Breast epithelium (tissue), 4 donors: ENCODE measurements at regions not wholly inside any gene's neighbourhood (a gene's known extent, or its start where the extent isn't known, plus 50 kb on each side); places are given as distances from the start of the nearest gene placed in this dataset.
"Not testable (repeated sequence)": the region's sequence is repeated elsewhere in the genome, so short reads cannot be mapped to it uniquely, and the experiment has no call there.

Experiments
- DNase-seq, 2 donors: peaks; one replicate each; pipeline ENCODE4 v3.0.0-alpha.2; 2019; ENCODE audit warnings: low spot score in 2 of 2
- H3K27ac ChIP-seq, 2 donors: fragments of 200-600 bp; sonication (generic) in 1 of 2; one replicate each; pipeline ENCODE4 v1.5.1; 2016 to 2019; ENCODE audit warnings: mild to moderate bottlenecking in 1 of 2
- H3K27me3 ChIP-seq, 2 donors: fragments of 200-600 bp; sonication (generic) in 1 of 2; one replicate each; pipeline versions ENCODE4 v1.5.1 to v1.6.0; 2017 to 2019; ENCODE audit warnings: control low read depth in 1 of 2, mild to moderate bottlenecking in 1 of 2
- H3K36me3 ChIP-seq: fragments of 200-600 bp; one replicate; pipeline ENCODE4 v1.5.1; 2019
- H3K4me1 ChIP-seq, 2 donors: fragments of 200-600 bp; sonication (generic); one replicate each; pipeline ENCODE4 v1.5.1; 2016 to 2019; ENCODE audit warnings: control low read depth in 1 of 2
- H3K4me3 ChIP-seq, 3 donors: fragments of 200-600 bp; sonication (generic); 1 replicate in 2 of 3; 2 replicates in 1 of 3; pipeline ENCODE4 v1.5.1; 2016 to 2019; ENCODE audit warnings: mild to moderate bottlenecking in 3 of 3, moderate library complexity in 2 of 3
- H3K9me3 ChIP-seq, 2 donors: fragments of 200-600 bp; sonication (generic) in 1 of 2; one replicate each; pipeline ENCODE4 v1.5.1; 2016 to 2019; ENCODE audit warnings: control low read depth in 1 of 2
- POLR2A ChIP-seq: fragments of 450-650 bp; IDR thresholded peaks from one replicate; pipeline ENCODE4 v1.6.1; 2016; ENCODE audit warnings: antibody characterized with exemption, mild to moderate bottlenecking, moderate library complexity
- POLR2AphosphoS5 ChIP-seq, 3 donors: sonication (generic); formaldehyde crosslinking; IDR thresholded peaks; one replicate each; pipeline ENCODE4 v1.6.1; 2017; ENCODE audit warnings: antibody characterized with exemption in 3 of 3
- intact Hi-C: fragments of 100-400 bp; cut with DNase I; formaldehyde crosslinking; loops from one replicate; pipeline ENCODE4 v1.15.1; 2023; ENCODE audit warnings: low total_unique reads
- TF ChIP-seq, protein P1 (sequence below), 3 donors: fragments of 450-650 bp; IDR thresholded peaks; one replicate each; pipeline ENCODE4 v1.5.1; 2016 to 2017; ENCODE audit warnings: antibody characterized with exemption in 3 of 3, mild to moderate bottlenecking in 3 of 3, moderate library complexity in 3 of 3

DNA sequence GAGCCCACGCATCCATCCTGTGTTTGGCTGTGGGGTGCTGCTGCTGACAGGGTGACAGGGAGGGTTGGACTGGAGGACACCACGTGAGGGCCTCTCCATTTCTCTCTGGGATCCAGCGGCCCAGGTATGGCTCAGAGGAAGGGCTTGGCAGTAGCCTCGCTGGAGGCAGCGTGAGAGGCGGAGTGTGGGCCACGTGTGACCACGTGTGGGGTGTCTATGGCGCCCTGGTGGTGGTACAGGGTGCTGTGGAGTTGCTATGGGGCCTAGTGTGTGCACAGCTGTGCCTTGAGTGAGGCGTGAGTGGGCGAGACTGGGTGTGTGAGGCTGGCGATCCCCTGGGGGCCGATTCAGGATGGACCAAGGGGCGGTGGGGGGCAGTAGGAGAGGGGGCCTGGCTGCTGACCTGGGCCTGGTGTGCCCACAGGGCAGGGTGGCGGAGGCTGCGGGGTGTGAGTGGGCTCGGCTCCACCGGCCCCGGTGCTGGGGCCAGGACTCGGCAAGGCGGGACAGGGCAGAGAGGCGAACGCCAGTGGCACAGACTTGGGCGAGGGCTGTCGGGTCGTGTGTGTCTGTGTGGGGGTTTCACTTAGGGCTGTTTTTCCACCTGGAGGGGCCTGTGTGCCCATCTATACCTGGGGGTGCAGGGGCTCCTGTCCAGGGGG is 72.7 kb downstream of the TMEM121 start:
- intact Hi-C loops, H3K27me3 ChIP-seq, H3K27ac ChIP-seq, H3K36me3 ChIP-seq, H3K4me1 ChIP-seq, H3K4me3 ChIP-seq, DNase-seq: not testable (repeated sequence)
- H3K9me3 ChIP-seq: peaks cover 0 to 13% of the 10 kb centered on the region in 2 donors

- DNase-seq, H3K36me3 ChIP-seq, H3K4me1 ChIP-seq, H3K27me3 ChIP-seq, intact Hi-C loops, H3K27ac ChIP-seq, H3K4me3 ChIP-seq: not testable (repeated sequence)
- peaks cover 0 to 13% of the 10 kb centered on the region in 2 donors for H3K9me3 ChIP-seq
These were observed 74.0 kb downstream of the TMEM121 start for GRCh38 chr14:105600195-105600938.

DNA sequence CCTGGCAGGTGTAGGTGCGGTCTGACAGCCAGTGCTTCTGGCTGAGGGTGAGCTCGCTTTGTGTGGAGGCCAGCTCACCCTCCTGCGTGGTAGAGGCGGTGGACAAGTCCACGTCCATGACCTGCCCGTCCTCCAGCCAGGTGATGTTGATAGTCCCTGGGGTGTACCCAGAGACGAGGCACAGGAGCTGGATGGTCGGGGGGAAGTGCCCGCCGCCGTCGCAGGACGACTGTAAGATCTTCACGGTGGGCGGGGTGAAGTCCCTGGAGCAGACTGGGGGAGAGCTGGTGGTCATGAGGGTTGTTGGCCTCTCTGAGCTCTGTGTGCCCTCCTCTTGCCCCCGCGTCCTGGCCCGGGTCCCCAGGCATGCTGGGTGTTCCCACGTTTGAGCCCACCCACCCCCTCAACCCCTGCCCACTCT is 74.6 kb downstream of the TMEM121 start:
- Histone ChIP-seq H3K4me3 (no peak overlapping the region), H3K9me3 (peaks cover 0 to 13% of the 10 kb centered on the region in 2 donors), H3K4me1 (no peaks in the 10 kb centered on the region), H3K27ac (no peak overlapping the region), H3K27me3 (no peaks in the 10 kb centered on the region), H3K36me3 (no peaks in the 10 kb centered on the region)
- TF ChIP-seq, protein P1, sequence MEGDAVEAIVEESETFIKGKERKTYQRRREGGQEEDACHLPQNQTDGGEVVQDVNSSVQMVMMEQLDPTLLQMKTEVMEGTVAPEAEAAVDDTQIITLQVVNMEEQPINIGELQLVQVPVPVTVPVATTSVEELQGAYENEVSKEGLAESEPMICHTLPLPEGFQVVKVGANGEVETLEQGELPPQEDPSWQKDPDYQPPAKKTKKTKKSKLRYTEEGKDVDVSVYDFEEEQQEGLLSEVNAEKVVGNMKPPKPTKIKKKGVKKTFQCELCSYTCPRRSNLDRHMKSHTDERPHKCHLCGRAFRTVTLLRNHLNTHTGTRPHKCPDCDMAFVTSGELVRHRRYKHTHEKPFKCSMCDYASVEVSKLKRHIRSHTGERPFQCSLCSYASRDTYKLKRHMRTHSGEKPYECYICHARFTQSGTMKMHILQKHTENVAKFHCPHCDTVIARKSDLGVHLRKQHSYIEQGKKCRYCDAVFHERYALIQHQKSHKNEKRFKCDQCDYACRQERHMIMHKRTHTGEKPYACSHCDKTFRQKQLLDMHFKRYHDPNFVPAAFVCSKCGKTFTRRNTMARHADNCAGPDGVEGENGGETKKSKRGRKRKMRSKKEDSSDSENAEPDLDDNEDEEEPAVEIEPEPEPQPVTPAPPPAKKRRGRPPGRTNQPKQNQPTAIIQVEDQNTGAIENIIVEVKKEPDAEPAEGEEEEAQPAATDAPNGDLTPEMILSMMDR (IDR thresholded peaks at IDR 0.05): no peak
- TF ChIP-seq POLR2AphosphoS5 (IDR thresholded peaks at IDR 0.05) (no peak), POLR2A (no peak)
- intact Hi-C loops: no loop called here
- DNase-seq: peak in 1 of 2 donors; percentile 44

- intact Hi-C loops: no loop called here
- no peaks in the 10 kb centered on the region for H3K4me1 ChIP-seq
- H3K4me3 ChIP-seq: no peak overlapping the region
- no peaks in the 10 kb centered on the region for H3K27me3 ChIP-seq
- H3K9me3 ChIP-seq: peaks cover 0 to 13% of the 10 kb centered on the region in 2 donors
- H3K27ac ChIP-seq: no peak overlapping the region
- peak in 1 of 2 donors; percentile 39 for DNase-seq
- no peaks in the 10 kb centered on the region for H3K36me3 ChIP-seq
- TF ChIP-seq, protein P1 (IDR thresholded peaks at IDR 0.05): no peak
- TF ChIP-seq POLR2AphosphoS5 (IDR thresholded peaks at IDR 0.05) (no peak), POLR2A (no peak)
These were observed 75.2 kb downstream of the TMEM121 start for GRCh38 chr14:105601360-105602242.

DNA sequence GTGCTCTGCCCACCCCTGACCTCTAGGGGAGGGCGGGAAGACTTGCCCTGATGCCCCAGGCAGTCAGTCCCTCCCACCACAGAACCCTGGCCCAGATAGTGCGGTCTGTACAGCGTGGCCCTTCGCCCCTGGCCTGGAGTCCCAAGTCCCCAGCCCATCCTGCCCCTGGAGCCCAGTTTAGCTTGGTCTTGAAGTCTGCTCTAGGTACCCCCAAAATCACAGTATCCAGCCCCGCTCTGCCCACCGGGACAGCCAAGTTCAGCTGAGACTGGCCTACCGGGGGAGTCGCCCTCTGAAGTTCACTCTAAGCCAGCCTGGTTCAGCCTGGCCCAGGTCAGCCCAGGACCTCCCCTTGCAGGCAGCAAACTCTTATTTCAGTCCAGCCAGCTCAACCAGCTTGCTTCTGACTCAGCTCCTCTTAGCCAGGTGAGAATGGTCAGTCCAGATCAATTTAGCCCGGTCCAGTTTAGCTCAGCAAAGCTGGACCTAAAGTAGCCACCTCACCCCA is 75.9 kb downstream of the TMEM121 start:
- Histone ChIP-seq H3K27ac (no peak overlapping the region), H3K4me1 (no peaks in the 10 kb centered on the region), H3K4me3 (no peak overlapping the region), H3K36me3 (no peaks in the 10 kb centered on the region), H3K27me3 (no peaks in the 10 kb centered on the region), H3K9me3 (peaks cover 0 to 13% of the 10 kb centered on the region in 2 donors)
- intact Hi-C loops: no loop called here
- TF ChIP-seq, protein P1 (IDR thresholded peaks at IDR 0.05): no peak
- no peak for TF ChIP-seq POLR2A
- no peak for TF ChIP-seq POLR2AphosphoS5 (IDR thresholded peaks at IDR 0.05)
- peak in 1 of 2 donors; percentile 36 for DNase-seq
